K562 (cell line): ENCODE measurements at regions not wholly inside any gene's neighbourhood (a gene's known extent, or its start where the extent isn't known, plus 50 kb on each side); places are given as distances from the start of the nearest gene placed in this dataset.

Source experiments
- ATAC-seq: fragments of 200-7000 bp; cut with Tn5 transposase; 3 replicates; pipeline ENCODE4 v1.9.1; 2020; ENCODE audit warnings: moderate library complexity
- BruUV-seq: library from RNA; stranded (reverse); fragments of 400-500 nt; replicated peaks from 2 replicates; lab custom pipeline; 2021; lab: Mats Ljungman, UMichigan
- CTCF ChIA-PET: fragments of 300-600 bp; formaldehyde crosslinking; extraction: SDS; loops from one replicate; lab custom pipeline; 2021; ENCODE audit warnings: low intra/inter-chr PET ratio; lab: Yijun Ruan, JAX
- POLR2A ChIA-PET: fragments of 300-600, 350-650 bp; sonication (Branson Sonifier 250); formaldehyde crosslinking; extraction: SDS; loops from one replicate; lab custom pipeline; 2021; ENCODE audit warnings: antibody characterized with exemption, inconsistent platforms; lab: Yijun Ruan, JAX
- DNase-seq, 4 experiments: peaks; one replicate each; pipeline versions ENCODE4 v3.0.0 to v3.0.0-alpha.2; 2011 to 2018; ENCODE audit warnings: low spot score in 3 of 4, mixed read lengths in 3 of 4; ENCODE audit errors: extremely low read depth in 1 of 4
- FAIRE-seq: peaks from 2 replicates; lab custom pipeline; 2011; peaks lifted over from hg19 to GRCh38; lab: Jason Lieb, UNC
- H2AFZ ChIP-seq: 2 replicates; pipeline ENCODE4 v1.6.0; 2011; ENCODE audit warnings: low read depth, low read length, control low read depth, inconsistent platforms
- H3K27ac ChIP-seq: fragments of 200-600 bp; 3 replicates; pipeline ENCODE4 v1.8.0; 2011; ENCODE audit warnings: low read depth, mild to moderate bottlenecking, control low read depth, inconsistent platforms, low read length, moderate library complexity, mixed read lengths; ENCODE audit errors: extremely low read depth
- H3K27me3 ChIP-seq, 2 experiments: fragments of 300-600 bp in 1 of 2; 2 replicates in 1 of 2; 3 replicates in 1 of 2; pipeline versions ENCODE4 v1.6.0 to v1.8.0; 2011; ENCODE audit warnings: inconsistent platforms in 2 of 2, low read length in 2 of 2, mild to moderate bottlenecking in 1 of 2, mixed read lengths in 1 of 2, moderate library complexity in 1 of 2; ENCODE audit not compliant: control insufficient read depth in 2 of 2, insufficient read depth in 2 of 2
- H3K36me3 ChIP-seq: fragments of 300-600 bp; 3 replicates; pipeline ENCODE4 v1.8.0; 2011; ENCODE audit warnings: mild to moderate bottlenecking, low read length, inconsistent platforms; ENCODE audit not compliant: control insufficient read depth, insufficient read depth
- H3K4me1 ChIP-seq, 2 experiments: fragments of 200-600 bp in 1 of 2; replicated peaks in 1 of 2; 2 replicates in 1 of 2; 3 replicates in 1 of 2; pipeline versions ENCODE4 v1.5.1 to v1.8.0; 2011; ENCODE audit warnings: inconsistent platforms in 2 of 2, low read length in 2 of 2, mild to moderate bottlenecking in 1 of 2, mixed read lengths in 1 of 2, moderate library complexity in 1 of 2; ENCODE audit not compliant: control insufficient read depth in 2 of 2, insufficient read depth in 2 of 2
- H3K4me2 ChIP-seq: 2 replicates; pipeline ENCODE4 v1.6.1; 2011; ENCODE audit warnings: low read length, control low read depth, inconsistent platforms, mixed read lengths; ENCODE audit not compliant: insufficient read depth
- H3K4me3 ChIP-seq: fragments of 200-600 bp; sonication (generic), shearing (Covaris generic); 2 replicates; pipeline ENCODE4 v1.5.1; 2016; ENCODE audit warnings: control low read depth, inconsistent platforms
- H3K79me2 ChIP-seq: fragments of 200-600 bp; 3 replicates; pipeline ENCODE4 v1.8.0; 2011; ENCODE audit warnings: low read length, inconsistent platforms; ENCODE audit not compliant: control insufficient read depth, insufficient read depth
- H3K9ac ChIP-seq, 2 experiments: 2 replicates each; pipeline versions ENCODE4 v1.6.0 to v1.6.1; 2011; ENCODE audit warnings: low read depth in 2 of 2, low read length in 2 of 2, control low read depth in 1 of 2, inconsistent platforms in 1 of 2, mild to moderate bottlenecking in 1 of 2, mixed read lengths in 1 of 2; ENCODE audit not compliant: insufficient read depth in 1 of 2
- H3K9me1 ChIP-seq: one replicate; pipeline ENCODE4 v1.6.0; 2011; ENCODE audit warnings: inconsistent platforms, mild to moderate bottlenecking, low read length, moderate library complexity; ENCODE audit not compliant: control insufficient read depth, insufficient read depth
- H3K9me3 ChIP-seq: replicated peaks from 2 replicates; pipeline ENCODE4 v1.5.1; 2011; ENCODE audit warnings: low read depth, low read length, inconsistent platforms; ENCODE audit not compliant: control insufficient read depth, insufficient read depth
- H4K20me1 ChIP-seq: replicated peaks from 2 replicates; pipeline ENCODE4 v1.6.1; 2011; ENCODE audit warnings: low read length, inconsistent platforms, mixed read lengths; ENCODE audit not compliant: control insufficient read depth, insufficient read depth
- ATF1 ChIP-seq, 2 experiments: fragments of 450-650 bp in 1 of 2; IDR thresholded peaks; 2 replicates each; pipeline ENCODE4 v1.6.1; 2016; ENCODE audit warnings: missing compliant biosample characterization in 1 of 2, missing genetic modification characterization in 1 of 2
- BRF1 ChIP-seq: IDR thresholded peaks from 3 replicates; pipeline ENCODE4 v1.6.1; 2011; ENCODE audit warnings: borderline replicate concordance, mild to moderate bottlenecking; ENCODE audit not compliant: insufficient read length; ENCODE audit errors: extremely low read depth
- EWSR1 ChIP-seq: fragments of 450-650 bp; IDR thresholded peaks from 2 replicates; pipeline ENCODE4 v1.6.1; 2018; ENCODE audit warnings: borderline replicate concordance, mild to moderate bottlenecking, low read depth, moderate library complexity; ENCODE audit not compliant: partially characterized antibody
- MEIS2 ChIP-seq: fragments of 450-650 bp; IDR thresholded peaks from 2 replicates; pipeline ENCODE4 v1.6.1; 2014; ENCODE audit warnings: mild to moderate bottlenecking; ENCODE audit not compliant: partially characterized antibody
- NFIC ChIP-seq: fragments of 450-650 bp; IDR thresholded peaks from 2 replicates; pipeline ENCODE4 v1.6.1; 2017; ENCODE audit warnings: mild to moderate bottlenecking, inconsistent platforms
- SIN3B ChIP-seq: fragments of 450-650 bp; IDR thresholded peaks from 2 replicates; pipeline ENCODE4 v1.6.1; 2017; ENCODE audit warnings: low read depth, mild to moderate bottlenecking, moderate library complexity
- ZBTB2 ChIP-seq: fragments of 450-650 bp; IDR thresholded peaks from 2 replicates; pipeline ENCODE4 v1.6.1; 2016; ENCODE audit warnings: antibody characterized with exemption
- WGBS: fragments of 100-300 bp; shearing (Covaris generic); methylation state at CpG from one replicate; pipeline ENCODE4 v1.1.6; 2016; ENCODE audit warnings: low coverage, mixed read lengths; ENCODE audit not compliant: insufficient coverage; ENCODE audit errors: missing lambda C conversion rate; 5-methylcytosine and 5-hydroxymethylcytosine counted together
- in situ Hi-C: fragments of 300-500 bp; cut with MboI; formaldehyde crosslinking; loops from 4 replicates; pipeline ENCODE4 v1.15.0; 2018; ENCODE audit warnings: inconsistent platforms, mixed read lengths
- intact Hi-C: fragments of 100-400 bp; cut with micrococcal nuclease; formaldehyde crosslinking; loops from 2 replicates; pipeline ENCODE4 v1.14.2; 2022
- TF ChIP-seq, protein P1 (sequence below): IDR thresholded peaks from 2 replicates; pipeline ENCODE4 v1.6.1; 2011; ENCODE audit not compliant: insufficient read length; ENCODE audit errors: extremely low read depth
- TF ChIP-seq, protein P2 (sequence below): IDR thresholded peaks from 2 replicates; pipeline ENCODE4 v1.6.1; 2011; ENCODE audit warnings: borderline replicate concordance, low read depth, mild to moderate bottlenecking, moderate library complexity, low read length; ENCODE audit not compliant: insufficient read depth, poor library complexity, severe bottlenecking

- POLR2A ChIA-PET: interaction anchor here (0.6 kb wide), 1 partner anchor 331 kb away, joined by 3 read pairs; no protein-coding TSS in a partner anchor
- Histone ChIP-seq H3K9ac (no peak overlapping the region), H3K27me3 (no peaks in the 10 kb centered on the region), H3K9me1 (no peaks in the 10 kb centered on the region), H3K79me2 (no peaks in the 10 kb centered on the region), H2AFZ (no peak overlapping the region), H3K36me3 (no peaks in the 10 kb centered on the region), H3K4me3 (no peak overlapping the region), H3K27ac (no peak overlapping the region), H3K9me3 (no peaks in the 10 kb centered on the region), H3K4me2 (no peak overlapping the region), H3K4me1 (no peaks in the 10 kb centered on the region), H4K20me1 (no peaks in the 10 kb centered on the region)
- CTCF ChIA-PET: no interaction called here
- WGBS: 0% methylated on average over 3 of the region's 3 CpGs
- TF ChIP-seq, protein P1, sequence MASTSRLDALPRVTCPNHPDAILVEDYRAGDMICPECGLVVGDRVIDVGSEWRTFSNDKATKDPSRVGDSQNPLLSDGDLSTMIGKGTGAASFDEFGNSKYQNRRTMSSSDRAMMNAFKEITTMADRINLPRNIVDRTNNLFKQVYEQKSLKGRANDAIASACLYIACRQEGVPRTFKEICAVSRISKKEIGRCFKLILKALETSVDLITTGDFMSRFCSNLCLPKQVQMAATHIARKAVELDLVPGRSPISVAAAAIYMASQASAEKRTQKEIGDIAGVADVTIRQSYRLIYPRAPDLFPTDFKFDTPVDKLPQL: no peak
- no peak for TF ChIP-seq MEIS2
- TF ChIP-seq ZBTB2: no peak
- TF ChIP-seq EWSR1: no peak
- TF ChIP-seq SIN3B: no peak
- TF ChIP-seq NFIC: no peak
- TF ChIP-seq BRF1: no peak
- no peak for TF ChIP-seq ATF1 (CRISPR knock-in tag; IDR thresholded peaks at IDR 0.05)
- TF ChIP-seq ATF1 (tag; IDR thresholded peaks at IDR 0.05): no peak
- TF ChIP-seq, protein P2, sequence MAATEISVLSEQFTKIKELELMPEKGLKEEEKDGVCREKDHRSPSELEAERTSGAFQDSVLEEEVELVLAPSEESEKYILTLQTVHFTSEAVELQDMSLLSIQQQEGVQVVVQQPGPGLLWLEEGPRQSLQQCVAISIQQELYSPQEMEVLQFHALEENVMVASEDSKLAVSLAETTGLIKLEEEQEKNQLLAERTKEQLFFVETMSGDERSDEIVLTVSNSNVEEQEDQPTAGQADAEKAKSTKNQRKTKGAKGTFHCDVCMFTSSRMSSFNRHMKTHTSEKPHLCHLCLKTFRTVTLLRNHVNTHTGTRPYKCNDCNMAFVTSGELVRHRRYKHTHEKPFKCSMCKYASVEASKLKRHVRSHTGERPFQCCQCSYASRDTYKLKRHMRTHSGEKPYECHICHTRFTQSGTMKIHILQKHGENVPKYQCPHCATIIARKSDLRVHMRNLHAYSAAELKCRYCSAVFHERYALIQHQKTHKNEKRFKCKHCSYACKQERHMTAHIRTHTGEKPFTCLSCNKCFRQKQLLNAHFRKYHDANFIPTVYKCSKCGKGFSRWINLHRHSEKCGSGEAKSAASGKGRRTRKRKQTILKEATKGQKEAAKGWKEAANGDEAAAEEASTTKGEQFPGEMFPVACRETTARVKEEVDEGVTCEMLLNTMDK: no peak
- intact Hi-C loops (no loop called here), in situ Hi-C loops (no loop called here)
- BruUV-seq: no TSS peak
- FAIRE-seq: no peak
- no peak for DNase-seq
- ATAC-seq: no peak
These were observed 111.5 kb downstream of the PLCE1 start for GRCh38 chr10:94105226-94105625.
